Breast epithelium (tissue), 3 donors: ENCODE measurements at regions not wholly inside any gene's neighbourhood (a gene's known extent, or its start where the extent isn't known, plus 50 kb on each side); places are given as distances from the start of the nearest gene placed in this dataset.

Source experiments
- POLR2A ChIP-seq: fragments of 450-650 bp; IDR thresholded peaks from one replicate; pipeline ENCODE4 v1.6.1; 2016; ENCODE audit warnings: antibody characterized with exemption, mild to moderate bottlenecking, moderate library complexity
- TF ChIP-seq, protein P1 (sequence below), 3 donors: fragments of 450-650 bp; IDR thresholded peaks; one replicate each; pipeline ENCODE4 v1.5.1; 2016 to 2017; ENCODE audit warnings: antibody characterized with exemption in 3 of 3, mild to moderate bottlenecking in 3 of 3, moderate library complexity in 3 of 3

- TF ChIP-seq, protein P1, sequence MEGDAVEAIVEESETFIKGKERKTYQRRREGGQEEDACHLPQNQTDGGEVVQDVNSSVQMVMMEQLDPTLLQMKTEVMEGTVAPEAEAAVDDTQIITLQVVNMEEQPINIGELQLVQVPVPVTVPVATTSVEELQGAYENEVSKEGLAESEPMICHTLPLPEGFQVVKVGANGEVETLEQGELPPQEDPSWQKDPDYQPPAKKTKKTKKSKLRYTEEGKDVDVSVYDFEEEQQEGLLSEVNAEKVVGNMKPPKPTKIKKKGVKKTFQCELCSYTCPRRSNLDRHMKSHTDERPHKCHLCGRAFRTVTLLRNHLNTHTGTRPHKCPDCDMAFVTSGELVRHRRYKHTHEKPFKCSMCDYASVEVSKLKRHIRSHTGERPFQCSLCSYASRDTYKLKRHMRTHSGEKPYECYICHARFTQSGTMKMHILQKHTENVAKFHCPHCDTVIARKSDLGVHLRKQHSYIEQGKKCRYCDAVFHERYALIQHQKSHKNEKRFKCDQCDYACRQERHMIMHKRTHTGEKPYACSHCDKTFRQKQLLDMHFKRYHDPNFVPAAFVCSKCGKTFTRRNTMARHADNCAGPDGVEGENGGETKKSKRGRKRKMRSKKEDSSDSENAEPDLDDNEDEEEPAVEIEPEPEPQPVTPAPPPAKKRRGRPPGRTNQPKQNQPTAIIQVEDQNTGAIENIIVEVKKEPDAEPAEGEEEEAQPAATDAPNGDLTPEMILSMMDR (IDR thresholded peaks at IDR 0.05) = no peak
- no peak for TF ChIP-seq POLR2A
Observed at GRCh38 chr7:115379321-115379720, 457.4 kb downstream of the MDFIC start.
